ENCODE measurements at regions not wholly inside any gene's neighbourhood (a gene's known extent, or its start where the extent isn't known, plus 50 kb on each side); places are given as distances from the start of the nearest gene placed in this dataset.

DNA sequence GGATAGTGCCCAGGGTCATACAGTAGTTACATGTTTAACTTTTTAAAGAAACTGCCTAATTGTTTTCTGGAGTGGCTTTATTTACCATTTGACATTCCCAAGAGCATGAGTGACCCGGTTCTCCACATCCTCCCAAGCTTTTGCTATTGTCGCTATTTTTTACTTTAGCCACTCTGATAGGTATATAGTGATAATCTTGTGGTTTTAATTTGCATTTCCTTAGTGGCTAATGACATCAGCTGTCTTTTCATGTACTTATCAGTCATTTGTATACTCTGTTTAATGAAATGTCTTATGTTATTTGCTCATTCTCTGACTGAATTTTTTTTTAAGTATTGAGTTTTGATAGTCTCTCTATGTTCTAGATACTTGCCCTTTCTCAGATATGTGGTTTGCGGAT lies 109.7 kb upstream of the HS6ST1 start:
- no peak for DNase-seq (ENCODE audit: low read depth in 2 of 2)
- TF ChIP-seq, protein P1, sequence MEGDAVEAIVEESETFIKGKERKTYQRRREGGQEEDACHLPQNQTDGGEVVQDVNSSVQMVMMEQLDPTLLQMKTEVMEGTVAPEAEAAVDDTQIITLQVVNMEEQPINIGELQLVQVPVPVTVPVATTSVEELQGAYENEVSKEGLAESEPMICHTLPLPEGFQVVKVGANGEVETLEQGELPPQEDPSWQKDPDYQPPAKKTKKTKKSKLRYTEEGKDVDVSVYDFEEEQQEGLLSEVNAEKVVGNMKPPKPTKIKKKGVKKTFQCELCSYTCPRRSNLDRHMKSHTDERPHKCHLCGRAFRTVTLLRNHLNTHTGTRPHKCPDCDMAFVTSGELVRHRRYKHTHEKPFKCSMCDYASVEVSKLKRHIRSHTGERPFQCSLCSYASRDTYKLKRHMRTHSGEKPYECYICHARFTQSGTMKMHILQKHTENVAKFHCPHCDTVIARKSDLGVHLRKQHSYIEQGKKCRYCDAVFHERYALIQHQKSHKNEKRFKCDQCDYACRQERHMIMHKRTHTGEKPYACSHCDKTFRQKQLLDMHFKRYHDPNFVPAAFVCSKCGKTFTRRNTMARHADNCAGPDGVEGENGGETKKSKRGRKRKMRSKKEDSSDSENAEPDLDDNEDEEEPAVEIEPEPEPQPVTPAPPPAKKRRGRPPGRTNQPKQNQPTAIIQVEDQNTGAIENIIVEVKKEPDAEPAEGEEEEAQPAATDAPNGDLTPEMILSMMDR (IDR thresholded peaks at IDR 0.05; ENCODE audit: low read depth, low read length) = no peak
- H3K4me3 ChIP-seq (replicated peaks in 1 of 2; ENCODE audit: low read depth in 2 of 2, low read length in 2 of 2) = no peak overlapping the region

DNA sequence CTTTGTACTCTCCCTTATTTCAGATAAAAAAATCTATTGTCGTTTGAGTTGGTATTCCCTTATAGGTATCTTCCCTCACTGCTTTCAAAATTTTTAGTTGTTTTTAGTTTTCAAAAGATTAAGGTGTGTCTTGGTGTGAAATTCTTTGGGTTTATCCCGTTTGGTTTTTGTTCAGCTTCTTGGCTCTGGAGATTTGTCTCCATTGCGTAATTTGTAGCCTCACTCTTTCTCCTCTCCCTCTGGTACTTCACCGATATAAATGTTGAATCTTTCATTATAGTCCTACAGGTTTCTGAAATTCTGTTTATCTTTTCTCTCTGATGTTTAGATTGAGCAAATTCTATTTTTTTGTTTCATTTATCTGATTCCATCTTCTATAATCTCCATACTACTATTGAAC lies 113.8 kb upstream of the HS6ST1 start:
- TF ChIP-seq, protein P1 (IDR thresholded peaks at IDR 0.05; ENCODE audit: low read depth, low read length) = no peak
- DNase-seq (ENCODE audit: low read depth in 2 of 2) = no peak
- H3K4me3 ChIP-seq (replicated peaks in 1 of 2; ENCODE audit: low read depth in 2 of 2, low read length in 2 of 2) = no peak overlapping the region

DNA sequence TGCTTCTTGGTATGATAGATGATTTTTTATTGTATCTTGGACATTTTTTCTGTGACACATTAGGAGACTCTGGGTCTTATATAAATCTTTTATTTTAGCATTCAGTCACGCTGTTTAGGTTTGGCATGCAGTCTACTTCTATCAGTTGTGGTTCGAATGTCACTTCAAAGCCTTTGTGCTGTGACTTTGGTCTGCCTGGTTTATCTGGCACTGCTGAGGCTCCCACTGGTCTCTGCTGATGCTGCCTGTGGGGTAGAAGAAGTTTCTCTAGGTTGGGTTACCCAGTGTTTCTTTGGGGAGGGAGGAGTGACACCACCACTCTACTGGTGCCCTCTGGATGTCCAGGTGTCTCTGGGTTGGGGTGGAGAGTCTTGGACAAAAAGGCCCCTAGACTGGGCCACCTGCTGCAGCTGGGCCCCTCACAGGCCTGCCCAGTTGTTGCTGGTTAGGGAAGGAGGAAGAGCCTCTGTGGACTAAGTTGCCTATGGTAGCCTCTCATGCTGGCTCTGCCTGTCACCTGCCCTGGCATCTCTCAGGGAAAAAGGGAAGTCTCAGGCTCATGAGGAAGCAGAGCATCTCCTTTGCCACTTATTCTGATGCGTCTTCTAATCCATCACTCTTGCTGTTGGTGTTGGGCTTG lies 115.4 kb upstream of the HS6ST1 start:
- no peak overlapping the region for H3K4me3 ChIP-seq (replicated peaks in 1 of 2; ENCODE audit: low read depth in 2 of 2, low read length in 2 of 2)

DNA sequence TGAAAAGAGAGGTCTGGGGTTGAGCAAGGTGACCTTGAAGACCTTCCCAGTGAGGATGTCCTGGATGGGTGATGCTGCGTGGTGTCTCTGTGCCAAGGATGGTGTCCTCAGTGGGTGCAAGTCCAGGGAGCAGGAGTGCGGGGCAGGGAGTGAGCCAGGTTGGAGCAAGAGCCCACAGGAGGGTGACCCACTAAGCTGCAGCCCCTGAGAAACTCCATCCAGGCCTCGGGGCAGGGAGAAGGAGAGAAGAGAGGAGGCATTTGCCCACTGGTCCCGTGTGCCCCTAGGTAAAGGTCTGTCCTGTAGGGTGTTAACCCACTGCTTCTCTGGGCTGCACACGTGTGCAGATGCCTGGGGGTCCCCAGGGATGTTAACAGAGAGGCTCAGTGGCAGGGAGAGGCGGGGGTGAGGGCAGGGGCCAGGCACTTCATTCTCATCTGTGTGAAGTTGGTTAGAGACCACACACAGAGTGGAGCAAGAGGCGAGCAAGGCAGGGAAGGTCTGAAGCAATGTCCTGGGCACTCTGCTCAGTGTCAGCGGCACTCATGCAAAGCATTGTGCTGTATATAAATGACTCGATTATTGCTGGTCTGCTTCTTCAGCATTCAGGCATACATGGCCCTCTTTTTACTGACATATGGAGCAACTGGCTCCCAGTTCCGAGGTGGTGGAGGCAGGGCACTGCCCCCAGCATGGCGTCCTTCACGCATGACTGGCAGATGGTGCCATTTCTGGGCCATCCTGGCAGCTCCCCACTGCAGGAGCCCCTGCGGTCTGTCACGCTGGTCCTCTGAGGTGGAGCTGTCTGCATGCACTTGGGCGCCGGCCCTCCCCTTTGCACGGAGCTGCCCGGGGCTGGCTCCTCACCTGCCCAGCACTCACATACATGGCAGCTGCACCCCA lies 117.2 kb upstream of the HS6ST1 start:
- no peak overlapping the region for H3K4me3 ChIP-seq (replicated peaks in 1 of 2; ENCODE audit: low read depth in 2 of 2, low read length in 2 of 2)
- TF ChIP-seq, protein P1 (IDR thresholded peaks at IDR 0.05; ENCODE audit: low read depth, low read length) = no peak
- no peak for DNase-seq (ENCODE audit: low read depth in 2 of 2)

More for the DNA sequence above, 115.4 kb upstream of the HS6ST1 start:
- TF ChIP-seq, protein P1 (IDR thresholded peaks at IDR 0.05; ENCODE audit: low read depth, low read length) = no peak
- DNase-seq (ENCODE audit: low read depth in 2 of 2) = no peak

DNA sequence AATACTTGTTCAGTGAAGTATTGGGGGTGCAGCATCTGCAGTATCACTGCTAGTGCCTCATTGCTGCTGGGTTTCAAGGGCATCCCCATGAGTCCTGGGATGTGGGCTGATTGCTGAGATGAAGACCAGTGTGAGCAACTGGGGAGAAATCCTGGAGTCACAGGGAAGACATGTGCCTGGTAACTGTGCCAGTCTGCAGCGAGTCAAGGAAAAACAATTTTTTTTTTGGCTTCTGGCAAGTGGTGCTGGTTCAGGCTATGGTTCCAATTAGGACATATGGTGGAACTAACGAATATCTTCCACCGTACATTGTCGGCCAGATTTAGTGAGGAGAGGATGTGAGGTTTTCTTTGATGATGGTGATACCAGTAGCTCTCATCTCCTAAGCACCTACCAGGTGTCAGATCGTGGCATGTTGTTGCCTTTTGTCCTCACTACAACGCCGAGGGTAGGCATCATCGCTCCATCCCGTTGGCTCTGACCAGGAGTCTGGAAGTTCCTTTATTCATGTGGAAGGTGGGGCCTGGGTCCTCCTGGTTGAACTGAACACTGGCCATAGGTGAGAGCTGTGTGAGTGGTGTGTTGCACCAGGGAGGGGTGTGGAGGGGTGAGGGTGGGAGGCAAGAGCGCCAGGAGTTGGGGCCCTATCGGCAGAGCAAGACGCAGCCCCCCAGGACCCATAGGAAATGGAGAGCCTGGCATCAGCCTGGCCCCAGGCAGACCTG lies 118.0 kb upstream of the HS6ST1 start:
- TF ChIP-seq, protein P1 (IDR thresholded peaks at IDR 0.05; ENCODE audit: low read depth, low read length) = no peak
- no peak for DNase-seq (ENCODE audit: low read depth in 2 of 2)

DNA sequence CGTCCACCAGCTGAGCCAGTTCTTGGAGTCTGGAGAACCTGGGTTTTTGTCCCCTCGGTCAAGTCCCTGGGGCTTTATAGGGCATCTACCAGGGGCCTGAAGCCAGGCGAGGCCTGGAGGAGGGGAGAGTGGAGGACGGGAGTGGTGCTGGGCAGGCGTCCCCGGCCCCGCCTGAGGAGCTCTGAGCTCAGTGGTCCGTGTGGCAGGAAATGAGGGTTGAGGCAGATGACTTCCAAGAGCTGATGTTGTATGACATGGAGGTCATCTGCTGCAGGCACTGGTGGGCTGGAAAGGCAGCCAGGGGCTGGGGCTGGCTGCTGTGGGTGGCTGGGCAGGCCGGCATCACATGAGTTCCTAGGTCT lies 118.5 kb upstream of the HS6ST1 start:
- H3K4me3 ChIP-seq (replicated peaks in 1 of 2; ENCODE audit: low read depth in 2 of 2, low read length in 2 of 2) = no peak overlapping the region
- no peak for DNase-seq (ENCODE audit: low read depth in 2 of 2)
- TF ChIP-seq, protein P1 (IDR thresholded peaks at IDR 0.05; ENCODE audit: low read depth, low read length) = no peak

More for the DNA sequence above, 118.0 kb upstream of the HS6ST1 start:
- no peak overlapping the region for H3K4me3 ChIP-seq (replicated peaks in 1 of 2; ENCODE audit: low read depth in 2 of 2, low read length in 2 of 2)
